Trophoblast cell (in vitro differentiated cells and primary cell): ENCODE measurements at regions not wholly inside any gene's neighbourhood (a gene's known extent, or its start where the extent isn't known, plus 50 kb on each side); places are given as distances from the start of the nearest gene placed in this dataset.

Source experiments
- DNase-seq, 2 donors: peaks; one replicate each; pipeline ENCODE4 v3.0.0-alpha.2; 2016
- H2AFZ ChIP-seq: 2 replicates; pipeline ENCODE4 v1.6.1; 2013; ENCODE audit warnings: low read length, moderate library complexity, mild to moderate bottlenecking; ENCODE audit not compliant: insufficient read depth, poor library complexity
- H2AK5ac ChIP-seq: 2 replicates; pipeline ENCODE4 v1.6.1; 2013; ENCODE audit warnings: mild to moderate bottlenecking, low read length
- H2BK120ac ChIP-seq: 2 replicates; pipeline ENCODE4 v1.6.1; 2013; ENCODE audit warnings: low read length, mild to moderate bottlenecking, moderate library complexity; ENCODE audit not compliant: insufficient read depth, poor library complexity
- H2BK12ac ChIP-seq: 2 replicates; pipeline ENCODE4 v1.6.1; 2013; ENCODE audit warnings: mild to moderate bottlenecking, low read length, moderate library complexity
- H2BK5ac ChIP-seq: 2 replicates; pipeline ENCODE4 v1.6.1; 2013; ENCODE audit warnings: low read length, low read depth, moderate library complexity, mild to moderate bottlenecking; ENCODE audit not compliant: poor library complexity
- H3K14ac ChIP-seq: 2 replicates; pipeline ENCODE4 v1.6.1; 2013; ENCODE audit warnings: mild to moderate bottlenecking, low read length
- H3K18ac ChIP-seq: 2 replicates; pipeline ENCODE4 v1.6.1; 2013; ENCODE audit warnings: mild to moderate bottlenecking, low read length
- H3K23ac ChIP-seq: 2 replicates; pipeline ENCODE4 v1.6.1; 2013; ENCODE audit warnings: low read length
- H3K27ac ChIP-seq: 2 replicates; pipeline ENCODE4 v1.5.1; 2013; ENCODE audit warnings: low read depth, mild to moderate bottlenecking, inconsistent platforms, low read length, moderate library complexity
- H3K27me3 ChIP-seq: 2 replicates; pipeline ENCODE4 v1.6.1; 2013; ENCODE audit warnings: inconsistent platforms, mild to moderate bottlenecking, low read length, moderate library complexity; ENCODE audit not compliant: insufficient read depth
- H3K36me3 ChIP-seq, 2 experiments: 1 replicate in 1 of 2; 2 replicates in 1 of 2; pipeline ENCODE4 v1.6.1; 2013; ENCODE audit warnings: low read length in 2 of 2, mild to moderate bottlenecking in 2 of 2, moderate library complexity in 1 of 2; ENCODE audit not compliant: insufficient read depth in 2 of 2, control insufficient read depth in 1 of 2
- H3K4ac ChIP-seq: 2 replicates; pipeline ENCODE4 v1.6.1; 2013; ENCODE audit warnings: low read depth, mild to moderate bottlenecking, low read length, moderate library complexity
- H3K4me1 ChIP-seq, 2 experiments: 1 replicate in 1 of 2; 2 replicates in 1 of 2; pipeline ENCODE4 v1.6.1; 2013; ENCODE audit warnings: low read length in 2 of 2, mild to moderate bottlenecking in 2 of 2, moderate library complexity in 1 of 2; ENCODE audit not compliant: insufficient read depth in 2 of 2, control insufficient read depth in 1 of 2
- H3K4me2 ChIP-seq: 2 replicates; pipeline ENCODE4 v1.6.1; 2013; ENCODE audit warnings: inconsistent platforms, mild to moderate bottlenecking, low read length, moderate library complexity
- H3K4me3 ChIP-seq: 2 replicates; pipeline ENCODE4 v1.5.1; 2013; ENCODE audit warnings: mild to moderate bottlenecking, low read depth, low read length, inconsistent platforms
- H3K79me1 ChIP-seq: one replicate; pipeline ENCODE4 v1.6.1; 2013; ENCODE audit warnings: low read length
- H3K79me2 ChIP-seq: 2 replicates; pipeline ENCODE4 v1.6.1; 2013; ENCODE audit warnings: low read length, mild to moderate bottlenecking; ENCODE audit not compliant: control insufficient read depth, insufficient read depth, poor library complexity
- H3K9ac ChIP-seq: 2 replicates; pipeline ENCODE4 v1.6.1; 2013; ENCODE audit warnings: mild to moderate bottlenecking, low read length
- H3K9me3 ChIP-seq: 2 replicates; pipeline ENCODE4 v1.6.1; 2013; ENCODE audit warnings: low read depth, mild to moderate bottlenecking, control low read depth, inconsistent platforms, low read length; ENCODE audit not compliant: insufficient read depth
- H4K12ac ChIP-seq: 2 replicates; pipeline ENCODE4 v1.6.1; 2013; ENCODE audit warnings: low read depth, mild to moderate bottlenecking, low read length, moderate library complexity
- H4K8ac ChIP-seq: 2 replicates; pipeline ENCODE4 v1.6.1; 2013; ENCODE audit warnings: low read depth, mild to moderate bottlenecking, low read length, moderate library complexity
- H4K91ac ChIP-seq: one replicate; pipeline ENCODE4 v1.6.1; 2013; ENCODE audit warnings: low read depth, mild to moderate bottlenecking, low read length, moderate library complexity
- WGBS: extraction: QIAGEN DNeasy Blood & Tissue Kit; methylation state at CpG from one replicate; pipeline ENCODE4 v1.1.7; 2013; ENCODE audit warnings: missing lambda C conversion rate; ENCODE audit not compliant: insufficient read length, insufficient coverage; ENCODE audit errors: extremely low coverage; 5-methylcytosine and 5-hydroxymethylcytosine counted together

GRCh38 chr9:91043811-91044175, 242.2 kb downstream of the SYK start:
- Histone ChIP-seq H4K12ac (no peak overlapping the region), H3K79me2 (no peaks in the 10 kb centered on the region), H3K4me2 (no peak overlapping the region), H2AFZ (no peak overlapping the region), H3K4me1 (peaks cover 4 to 7% of the 10 kb centered on the region in 2 experiments), H2BK120ac (no peak overlapping the region), H3K23ac (no peak overlapping the region), H2BK5ac (no peak overlapping the region), H3K36me3 (no peaks in the 10 kb centered on the region), H3K79me1 (no peaks in the 10 kb centered on the region), H3K14ac (no peak overlapping the region), H4K91ac (no peak overlapping the region), H3K4me3 (no peak overlapping the region), H3K9ac (no peak overlapping the region), H4K8ac (no peak overlapping the region), H2BK12ac (no peak overlapping the region), H3K9me3 (no peaks in the 10 kb centered on the region), H3K27me3 (no peaks in the 10 kb centered on the region), H3K18ac (no peak overlapping the region), H2AK5ac (no peak overlapping the region), H3K27ac (no peak overlapping the region), H3K4ac (no peak overlapping the region)
- no peak for DNase-seq
- no CpG with 5 or more reads among the region's 5 CpGs for WGBS

- DNase-seq, result no peak
- Histone ChIP-seq H3K4me3 (peak overlapping the region; percentile 11), H3K27me3 (no peaks in the 10 kb centered on the region), H3K9ac (no peak overlapping the region), H4K8ac (no peak overlapping the region), H2AK5ac (no peak overlapping the region), H2BK5ac (no peak overlapping the region), H3K14ac (no peak overlapping the region), H3K4me2 (no peak overlapping the region), H2BK12ac (no peak overlapping the region), H2BK120ac (no peak overlapping the region), H3K27ac (no peak overlapping the region), H3K79me2 (no peaks in the 10 kb centered on the region), H3K23ac (no peak overlapping the region), H3K4me1 (peaks cover 4 to 7% of the 10 kb centered on the region in 2 experiments), H4K12ac (no peak overlapping the region), H3K18ac (no peak overlapping the region), H2AFZ (no peak overlapping the region), H4K91ac (no peak overlapping the region), H3K4ac (no peak overlapping the region), H3K9me3 (no peaks in the 10 kb centered on the region), H3K36me3 (no peaks in the 10 kb centered on the region), H3K79me1 (no peaks in the 10 kb centered on the region)
- WGBS, result no CpG with 5 or more reads among the region's 3 CpGs
Measured at GRCh38 chr9:91044354-91044753, 242.7 kb downstream of the SYK start.

- H3K4ac ChIP-seq, result no peak overlapping the region
- DNase-seq, result peak in 1 of 2 donors; percentile 12
- no peaks in the 10 kb centered on the region for H3K36me3 ChIP-seq
- no peaks in the 10 kb centered on the region for H3K27me3 ChIP-seq
- no peak overlapping the region for H3K27ac ChIP-seq
- H4K8ac ChIP-seq, result no peak overlapping the region
- no peak overlapping the region for H3K4me3 ChIP-seq
- peaks cover 4 to 7% of the 10 kb centered on the region in 2 experiments for H3K4me1 ChIP-seq
- no peak overlapping the region for H4K91ac ChIP-seq
- H2BK120ac ChIP-seq, result no peak overlapping the region
- WGBS, result no CpG with 5 or more reads among the region's 2 CpGs
- no peak overlapping the region for H4K12ac ChIP-seq
- H3K23ac ChIP-seq, result no peak overlapping the region
- H2AFZ ChIP-seq, result no peak overlapping the region
- H3K9ac ChIP-seq, result no peak overlapping the region
- no peaks in the 10 kb centered on the region for H3K79me1 ChIP-seq
- H3K14ac ChIP-seq, result no peak overlapping the region
- H3K79me2 ChIP-seq, result no peaks in the 10 kb centered on the region
- H2AK5ac ChIP-seq, result no peak overlapping the region
- H3K9me3 ChIP-seq, result no peaks in the 10 kb centered on the region
- H3K4me2 ChIP-seq, result no peak overlapping the region
- H2BK5ac ChIP-seq, result no peak overlapping the region
- no peak overlapping the region for H3K18ac ChIP-seq
- H2BK12ac ChIP-seq, result no peak overlapping the region
Measured at GRCh38 chr9:91045041-91045440, 243.4 kb downstream of the SYK start.

GRCh38 chr9:91047529-91047928, 245.9 kb downstream of the SYK start:
- no CpG with 5 or more reads among the region's 5 CpGs for WGBS
- Histone ChIP-seq H3K23ac (no peak overlapping the region), H3K4me2 (no peak overlapping the region), H3K4me3 (no peak overlapping the region), H2AK5ac (no peak overlapping the region), H3K18ac (no peak overlapping the region), H2AFZ (no peak overlapping the region), H3K4me1 (peaks cover 4 to 7% of the 10 kb centered on the region in 2 experiments), H3K9me3 (no peaks in the 10 kb centered on the region), H3K27me3 (no peaks in the 10 kb centered on the region), H3K9ac (no peak overlapping the region), H4K8ac (no peak overlapping the region), H3K79me1 (no peaks in the 10 kb centered on the region), H3K36me3 (no peaks in the 10 kb centered on the region), H4K91ac (no peak overlapping the region), H3K14ac (no peak overlapping the region), H2BK120ac (no peak overlapping the region), H2BK12ac (peak overlapping the region; percentile 75), H3K79me2 (no peaks in the 10 kb centered on the region), H3K27ac (no peak overlapping the region), H2BK5ac (no peak overlapping the region), H3K4ac (no peak overlapping the region), H4K12ac (no peak overlapping the region)
- DNase-seq, result no peak
